GM12878 (cell line): ENCODE measurements at regions not wholly inside any gene's neighbourhood (a gene's known extent, or its start where the extent isn't known, plus 50 kb on each side); places are given as distances from the start of the nearest gene placed in this dataset.

ENCODE experiments used
- ATAC-seq: fragments of 200-7000 bp; cut with Tn5 transposase; 3 replicates; pipeline ENCODE4 v1.9.1; 2020; ENCODE audit warnings: mild to moderate bottlenecking, moderate library complexity
- BruUV-seq: library from RNA; stranded (reverse); fragments of 400-500 nt; replicated peaks from 2 replicates; lab custom pipeline; 2021; lab: Mats Ljungman, UMichigan
- CTCF ChIA-PET: fragments of 300-600 bp; sonication (Branson Sonifier 250); formaldehyde crosslinking; extraction: SDS; loops from one replicate; lab custom pipeline; 2021; ENCODE audit warnings: inconsistent platforms; lab: Yijun Ruan, JAX
- POLR2A ChIA-PET: fragments of 350-600 bp; formaldehyde crosslinking; extraction: SDS; loops from one replicate; lab custom pipeline; 2021; ENCODE audit warnings: inconsistent platforms; lab: Charles Lee
- RAD21 ChIA-PET: fragments of 300-600 bp; sonication (Branson Sonifier 250); formaldehyde crosslinking; loops from one replicate; lab custom pipeline; 2023; ENCODE audit warnings: antibody characterized with exemption; ENCODE audit not compliant: unreplicated experiment; lab: Charles Lee
- SMC1A ChIA-PET: fragments of 300-600 bp; sonication (Branson Sonifier 250); formaldehyde crosslinking; loops from one replicate; lab custom pipeline; 2023; ENCODE audit not compliant: unreplicated experiment, uncharacterized antibody; lab: Charles Lee
- DNase-seq: peaks from one replicate; pipeline ENCODE4 v3.0.0-alpha.2; 2011; ENCODE audit warnings: low read depth, low spot score
- FAIRE-seq: peaks from 3 replicates; lab custom pipeline; 2011; peaks lifted over from hg19 to GRCh38; lab: Jason Lieb, UNC
- H2AFZ ChIP-seq: 2 replicates; pipeline ENCODE4 v1.6.0; 2011; ENCODE audit warnings: low read depth, low read length, control low read depth; ENCODE audit not compliant: control insufficient read depth
- H3K27ac ChIP-seq: 2 replicates; pipeline ENCODE4 v1.5.1; 2011; ENCODE audit warnings: control low read depth; ENCODE audit not compliant: control insufficient read depth, insufficient read depth
- H3K27me3 ChIP-seq, 2 experiments: replicated peaks in 1 of 2; 2 replicates each; pipeline versions ENCODE4 v1.6.0 to v1.6.1; 2011; ENCODE audit warnings: low read length in 1 of 2; ENCODE audit not compliant: control insufficient read depth in 2 of 2, insufficient read depth in 2 of 2
- H3K36me3 ChIP-seq, 2 experiments: 2 replicates each; pipeline ENCODE4 v1.5.1; 2011; ENCODE audit warnings: low read length in 1 of 2; ENCODE audit not compliant: control insufficient read depth in 2 of 2, insufficient read depth in 2 of 2
- H3K4me1 ChIP-seq: 2 replicates; pipeline ENCODE4 v1.6.1; 2011; ENCODE audit warnings: mild to moderate bottlenecking, low read length, moderate library complexity, mixed read lengths; ENCODE audit not compliant: control insufficient read depth, insufficient read depth
- H3K4me2 ChIP-seq: 2 replicates; pipeline ENCODE4 v1.6.0; 2011; ENCODE audit warnings: control low read depth; ENCODE audit not compliant: control insufficient read depth, insufficient read depth
- H3K4me3 ChIP-seq: fragments of 200-600 bp; sonication (generic); 2 replicates; pipeline ENCODE4 v1.5.1; 2016
- H3K79me2 ChIP-seq: 2 replicates; pipeline ENCODE4 v1.6.0; 2011; ENCODE audit warnings: low read length; ENCODE audit not compliant: control insufficient read depth, insufficient read depth
- H3K9ac ChIP-seq: 2 replicates; pipeline ENCODE4 v1.8.0; 2011; ENCODE audit warnings: low read length, control low read depth, mixed read lengths; ENCODE audit not compliant: control insufficient read depth, insufficient read depth
- H3K9me3 ChIP-seq: replicated peaks from 3 replicates; pipeline ENCODE4 v1.5.1; 2011; ENCODE audit warnings: mild to moderate bottlenecking, low read length; ENCODE audit not compliant: control insufficient read depth, insufficient read depth
- H4K20me1 ChIP-seq: 2 replicates; pipeline ENCODE4 v1.6.0; 2011; ENCODE audit not compliant: control insufficient read depth, insufficient read depth
- CEBPB ChIP-seq, 2 experiments: fragments of 150-350 bp in 1 of 2; IDR thresholded peaks; 2 replicates each; pipeline ENCODE4 v1.6.1; 2012 to 2014; ENCODE audit warnings: low read depth in 2 of 2, low read length in 2 of 2, borderline replicate concordance in 1 of 2, inconsistent platforms in 1 of 2
- CREM ChIP-seq: IDR thresholded peaks from 2 replicates; pipeline ENCODE4 v1.6.1; 2014; ENCODE audit warnings: antibody characterized with exemption, low read depth
- EGR1 ChIP-seq, 2 experiments: IDR thresholded peaks; 1 replicate in 1 of 2; 2 replicates in 1 of 2; pipeline ENCODE4 v1.6.1; 2011 to 2012; ENCODE audit warnings: low read depth in 2 of 2, low read length in 2 of 2, borderline replicate concordance in 1 of 2, mild to moderate bottlenecking in 1 of 2, moderate library complexity in 1 of 2
- IRF4 ChIP-seq: IDR thresholded peaks from 2 replicates; pipeline ENCODE4 v1.6.1; 2011; ENCODE audit warnings: low read depth, low read length
- NR2C1 ChIP-seq: fragments of 450-650 bp; IDR thresholded peaks from 2 replicates; pipeline ENCODE4 v1.6.1; 2017; ENCODE audit warnings: antibody characterized with exemption, mild to moderate bottlenecking, moderate library complexity
- POLR2AphosphoS2 ChIP-seq: IDR thresholded peaks from 2 replicates; pipeline ENCODE4 v1.6.1; 2011; ENCODE audit warnings: low read depth, mild to moderate bottlenecking, low read length, improper control_type of control experiment, moderate library complexity
- POU2F2 ChIP-seq: IDR thresholded peaks from 3 replicates; pipeline ENCODE4 v1.6.1; 2011; ENCODE audit warnings: low read depth, mild to moderate bottlenecking, low read length, borderline replicate concordance
- RB1 ChIP-seq: fragments of 450-650 bp; formaldehyde crosslinking; IDR thresholded peaks from 2 replicates; pipeline ENCODE4 v1.6.1; 2017; ENCODE audit warnings: mild to moderate bottlenecking, borderline replicate concordance
- SP1 ChIP-seq: IDR thresholded peaks from one replicate; pipeline ENCODE4 v1.6.1; 2011; ENCODE audit warnings: low read depth, low read length
- ZBTB40 ChIP-seq: fragments of 450-650 bp; IDR thresholded peaks from 2 replicates; pipeline ENCODE4 v1.6.1; 2016; ENCODE audit warnings: mild to moderate bottlenecking, moderate library complexity, borderline replicate concordance
- ZNF217 ChIP-seq: fragments of 450-650 bp; IDR thresholded peaks from 2 replicates; pipeline ENCODE4 v1.6.1; 2017; ENCODE audit warnings: antibody characterized with exemption, mild to moderate bottlenecking
- WGBS: methylation state at CpG from one replicate; pipeline ENCODE4 v1.1.6; 2016; ENCODE audit warnings: low lambda C conversion rate; ENCODE audit not compliant: insufficient replicate concordance, insufficient coverage; ENCODE audit errors: missing lambda C conversion rate; 5-methylcytosine and 5-hydroxymethylcytosine counted together
- in situ Hi-C: fragments of 300-500 bp; cut with MboI; formaldehyde crosslinking; loops from 9 replicates; pipeline ENCODE4 v1.14.3; 2018; ENCODE audit warnings: mixed read lengths
- intact Hi-C: fragments of 100-400 bp; cut with micrococcal nuclease; formaldehyde crosslinking; loops from one replicate; pipeline ENCODE4 v1.14.2; 2022; ENCODE audit not compliant: unreplicated experiment

GRCh38 chr10:52615756-52616394 is 156.7 kb downstream of the MBL2 start:
- Histone ChIP-seq H4K20me1 (no peaks in the 10 kb centered on the region), H3K9ac (no peak overlapping the region), H3K9me3 (no peaks in the 10 kb centered on the region), H3K36me3 (no peaks in the 10 kb centered on the region), H3K4me2 (no peak overlapping the region), H3K27ac (no peak overlapping the region)
- no TSS peak for BruUV-seq
- in situ Hi-C loops = no loop called here
- ATAC-seq = no peak
- TF ChIP-seq POU2F2 (no peak), IRF4 (no peak), ZBTB40 (no peak), ZNF217 (no peak), SP1 (no peak), EGR1 (IDR thresholded peaks at IDR 0.05; ENCODE audit: borderline replicate concordance in 1 of 2, low read depth in 2 of 2, low read length in 2 of 2) (no peak), CEBPB (IDR thresholded peaks at IDR 0.05; ENCODE audit: borderline replicate concordance in 1 of 2, low read depth in 2 of 2, low read length in 2 of 2) (no peak), POLR2AphosphoS2 (no peak), RB1 (no peak), CREM (no peak), NR2C1 (no peak)
- TF ChIP-seq, all 136 proteins: peak for 0
- H3K4me3 ChIP-seq = no peak overlapping the region
- no peaks in the 10 kb centered on the region for H3K79me2 ChIP-seq
- FAIRE-seq (no peak), DNase-seq (no peak)
- RAD21 ChIA-PET = no interaction called here
- POLR2A ChIA-PET = no interaction called here
- H3K27me3 ChIP-seq = no peaks in the 10 kb centered on the region
- no peaks in the 10 kb centered on the region for H3K4me1 ChIP-seq
- SMC1A ChIA-PET = interaction anchor here (1.8 kb wide), 1 partner anchor 10 kb away, joined by 5 read pairs; no protein-coding TSS in a partner anchor
- H2AFZ ChIP-seq = no peak overlapping the region
- 0% methylated on average over 3 of the region's 3 CpGs for WGBS
- intact Hi-C loops = no loop called here
- CTCF ChIA-PET = no interaction called here
